ENCODE measurements at regions not wholly inside any gene's neighbourhood (a gene's known extent, or its start where the extent isn't known, plus 50 kb on each side); places are given as distances from the start of the nearest gene placed in this dataset.

- no peaks in the 10 kb centered on the region for H3K4me1 ChIP-seq (ENCODE audit: control insufficient read depth, insufficient read depth, low read length)
- intact Hi-C loops (cut with micrococcal nuclease; ENCODE audit: unreplicated experiment) (no loop called here), in situ Hi-C loops (cut with HindIII; ENCODE audit: low pct_unique_long_range_greater_than_20kb, low sequenced_read_pairs) (no loop called here)
- CTCF ChIA-PET, result no interaction called here
- H3K27me3 ChIP-seq (ENCODE audit: control insufficient read depth, insufficient read depth, low read length), result no peaks in the 10 kb centered on the region
- TF ChIP-seq REST (IDR thresholded peaks at IDR 0.05; ENCODE audit: insufficient read depth in 1 of 2, low read depth in 2 of 2, low read length in 1 of 2) (no peak), SIN3A (IDR thresholded peaks at IDR 0.05; ENCODE audit: borderline replicate concordance, insufficient read depth, low read depth, low read length) (no peak), TCF7L2 (IDR thresholded peaks at IDR 0.05; ENCODE audit: low read depth, low read length) (no peak), POLR2AphosphoS5 (IDR thresholded peaks at IDR 0.05; ENCODE audit: low read depth, low read length) (no peak)
- TF ChIP-seq, protein P1, sequence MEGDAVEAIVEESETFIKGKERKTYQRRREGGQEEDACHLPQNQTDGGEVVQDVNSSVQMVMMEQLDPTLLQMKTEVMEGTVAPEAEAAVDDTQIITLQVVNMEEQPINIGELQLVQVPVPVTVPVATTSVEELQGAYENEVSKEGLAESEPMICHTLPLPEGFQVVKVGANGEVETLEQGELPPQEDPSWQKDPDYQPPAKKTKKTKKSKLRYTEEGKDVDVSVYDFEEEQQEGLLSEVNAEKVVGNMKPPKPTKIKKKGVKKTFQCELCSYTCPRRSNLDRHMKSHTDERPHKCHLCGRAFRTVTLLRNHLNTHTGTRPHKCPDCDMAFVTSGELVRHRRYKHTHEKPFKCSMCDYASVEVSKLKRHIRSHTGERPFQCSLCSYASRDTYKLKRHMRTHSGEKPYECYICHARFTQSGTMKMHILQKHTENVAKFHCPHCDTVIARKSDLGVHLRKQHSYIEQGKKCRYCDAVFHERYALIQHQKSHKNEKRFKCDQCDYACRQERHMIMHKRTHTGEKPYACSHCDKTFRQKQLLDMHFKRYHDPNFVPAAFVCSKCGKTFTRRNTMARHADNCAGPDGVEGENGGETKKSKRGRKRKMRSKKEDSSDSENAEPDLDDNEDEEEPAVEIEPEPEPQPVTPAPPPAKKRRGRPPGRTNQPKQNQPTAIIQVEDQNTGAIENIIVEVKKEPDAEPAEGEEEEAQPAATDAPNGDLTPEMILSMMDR (IDR thresholded peaks at IDR 0.05), result no peak
- POLR2A ChIA-PET, result no interaction called here
- DNase-seq (ENCODE audit: low read depth, low spot score) (no peak), ATAC-seq (no peak)
- H3K4me3 ChIP-seq (ENCODE audit: low read depth in 2 of 2, low read length in 2 of 2), result no peak overlapping the region
- no peaks in the 10 kb centered on the region for H3K9me3 ChIP-seq (ENCODE audit: control insufficient read depth, insufficient read depth, low read depth, low read length)
- no TSS peak for BruUV-seq (replicated peaks)
- no peaks in the 10 kb centered on the region for H3K36me3 ChIP-seq (ENCODE audit: control insufficient read depth, insufficient read depth, low read length)
- no peak overlapping the region for H3K27ac ChIP-seq (ENCODE audit: low read length)
Measured at GRCh38 chr18:14928396-14928795, 180.4 kb downstream of the ANKRD30B start.

DNA sequence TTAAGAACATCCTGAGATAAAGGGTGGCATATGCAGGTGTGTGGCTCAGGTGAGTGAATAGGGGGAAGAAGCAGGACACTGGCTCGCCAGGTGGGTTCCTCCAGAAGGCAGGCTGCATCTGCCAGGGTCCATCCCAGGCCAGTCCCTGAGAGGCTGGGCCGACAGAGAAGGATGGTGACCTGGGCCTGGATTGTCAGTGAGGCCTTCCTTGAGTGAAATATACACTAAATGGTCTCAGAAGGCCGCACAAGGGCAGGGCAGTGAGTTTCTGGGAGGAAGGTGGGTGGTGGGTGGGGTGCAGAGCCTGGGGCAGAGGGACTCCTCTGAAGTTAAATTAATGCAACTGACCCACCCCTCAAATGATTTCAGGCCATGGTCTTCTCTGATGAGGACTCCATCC lies 182.1 kb downstream of the ANKRD30B start:
- POLR2A ChIA-PET, result no interaction called here
- H3K36me3 ChIP-seq (ENCODE audit: control insufficient read depth, insufficient read depth, low read length), result no peaks in the 10 kb centered on the region
- CTCF ChIA-PET, result no interaction called here
- no peaks in the 10 kb centered on the region for H3K4me1 ChIP-seq (ENCODE audit: control insufficient read depth, insufficient read depth, low read length)
- no peak overlapping the region for H3K27ac ChIP-seq (ENCODE audit: low read length)
- H3K9me3 ChIP-seq (ENCODE audit: control insufficient read depth, insufficient read depth, low read depth, low read length), result no peaks in the 10 kb centered on the region
- no peak for ATAC-seq
- in situ Hi-C loops (cut with HindIII; ENCODE audit: low pct_unique_long_range_greater_than_20kb, low sequenced_read_pairs) (no loop called here), intact Hi-C loops (cut with micrococcal nuclease; ENCODE audit: unreplicated experiment) (no loop called here)
- BruUV-seq (replicated peaks), result no TSS peak
- H3K27me3 ChIP-seq (ENCODE audit: control insufficient read depth, insufficient read depth, low read length), result no peaks in the 10 kb centered on the region
- H3K4me3 ChIP-seq (ENCODE audit: low read depth in 2 of 2, low read length in 2 of 2), result no peak overlapping the region
- no peak for TF ChIP-seq TCF7L2 (IDR thresholded peaks at IDR 0.05; ENCODE audit: low read depth, low read length)
- no peak for TF ChIP-seq REST (IDR thresholded peaks at IDR 0.05; ENCODE audit: insufficient read depth in 1 of 2, low read depth in 2 of 2, low read length in 1 of 2)
- no peak for TF ChIP-seq SIN3A (IDR thresholded peaks at IDR 0.05; ENCODE audit: borderline replicate concordance, insufficient read depth, low read depth, low read length)
- TF ChIP-seq, protein P1 (IDR thresholded peaks at IDR 0.05), result no peak
- no peak for TF ChIP-seq POLR2AphosphoS5 (IDR thresholded peaks at IDR 0.05; ENCODE audit: low read depth, low read length)
- DNase-seq (ENCODE audit: low read depth, low spot score), result no peak

All from Panc1 (cell line).